Mesodermal cell (in vitro differentiated cells): ENCODE measurements at regions not wholly inside any gene's neighbourhood (a gene's known extent, or its start where the extent isn't known, plus 50 kb on each side); places are given as distances from the start of the nearest gene placed in this dataset.
"Not testable (repeated sequence)": the region's sequence is repeated elsewhere in the genome, so short reads cannot be mapped to it uniquely, and the experiment has no call there.

ENCODE experiments used
- H3K27ac ChIP-seq: 2 replicates; pipeline ENCODE4 v1.7.0; 2013; ENCODE audit warnings: mild to moderate bottlenecking, low read depth, low read length, moderate library complexity; ENCODE audit not compliant: severe bottlenecking
- H3K36me3 ChIP-seq: 2 replicates; pipeline ENCODE4 v1.7.1; 2013; ENCODE audit warnings: mild to moderate bottlenecking, low read length, moderate library complexity; ENCODE audit not compliant: control insufficient read depth, insufficient read depth
- H3K4me1 ChIP-seq: one replicate; pipeline ENCODE4 v1.7.1; 2013; ENCODE audit warnings: mild to moderate bottlenecking, low read length; ENCODE audit not compliant: insufficient read depth, control insufficient read depth, poor library complexity, severe bottlenecking
- H3K4me3 ChIP-seq: 2 replicates; pipeline ENCODE4 v1.7.0; 2013; ENCODE audit warnings: low read length, control low read depth, mild to moderate bottlenecking; ENCODE audit not compliant: insufficient read depth, poor library complexity, severe bottlenecking; ENCODE audit errors: extremely low read depth
- H3K9me3 ChIP-seq: 2 replicates; pipeline ENCODE4 v1.7.1; 2013; ENCODE audit warnings: mild to moderate bottlenecking, low read length, moderate library complexity; ENCODE audit not compliant: control insufficient read depth
- WGBS, 2 experiments: methylation state at CpG; one replicate each; pipeline ENCODE4 v1.1.5; 2013; ENCODE audit warnings: missing lambda C conversion rate in 2 of 2; ENCODE audit not compliant: insufficient coverage in 2 of 2; 5-methylcytosine and 5-hydroxymethylcytosine counted together

DNA sequence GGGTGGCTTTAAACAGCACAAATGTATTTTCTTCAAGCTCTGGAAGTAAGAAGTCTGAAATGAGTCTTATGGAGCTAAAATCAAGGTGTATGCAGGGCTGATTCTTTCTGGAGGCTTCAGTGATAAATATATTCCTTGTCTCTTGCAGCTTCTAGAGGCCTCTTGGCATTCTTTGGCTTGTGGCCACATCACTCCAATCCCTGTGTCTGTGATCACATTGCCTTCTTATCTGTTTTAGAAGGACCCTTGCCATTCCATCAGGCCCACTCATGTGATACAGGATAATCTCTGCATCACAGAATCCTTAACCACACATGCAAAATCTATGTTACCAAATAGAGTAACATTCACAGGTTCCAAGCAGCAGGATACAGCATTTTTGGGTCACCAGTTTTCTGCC is 917.8 kb upstream of the C9orf72 start:
- Histone ChIP-seq H3K9me3 (no peaks in the 10 kb centered on the region), H3K36me3 (no peaks in the 10 kb centered on the region), H3K27ac (no peak overlapping the region), H3K4me3 (no peak overlapping the region), H3K4me1 (no peaks in the 10 kb centered on the region)

DNA sequence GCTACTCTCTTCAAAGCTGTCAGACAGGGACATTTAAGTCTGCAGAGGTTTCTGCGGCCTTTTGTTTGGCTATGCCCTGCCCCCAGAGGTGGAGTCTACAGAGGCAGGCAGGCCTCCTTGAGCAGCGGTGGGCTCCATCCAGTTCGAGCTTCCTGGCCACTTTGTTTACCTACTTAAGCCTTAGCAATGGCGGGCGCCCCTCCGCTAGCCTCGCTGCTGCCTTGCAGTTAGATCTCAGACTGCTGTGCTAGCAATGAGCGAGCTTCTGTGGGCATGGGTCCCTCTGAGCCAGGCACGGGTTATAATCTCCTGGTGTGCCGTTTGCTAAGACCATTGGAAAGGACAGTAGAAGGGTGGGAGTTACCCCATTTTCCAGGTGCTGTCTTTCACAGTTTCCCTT is 924.9 kb upstream of the C9orf72 start:
- H3K4me3 ChIP-seq, H3K36me3 ChIP-seq, H3K4me1 ChIP-seq, H3K27ac ChIP-seq, H3K9me3 ChIP-seq: not testable (repeated sequence)
- WGBS, 2 experiments: 90 to 93% methylated on average over 9 to 10 of the region's 10 CpGs

DNA sequence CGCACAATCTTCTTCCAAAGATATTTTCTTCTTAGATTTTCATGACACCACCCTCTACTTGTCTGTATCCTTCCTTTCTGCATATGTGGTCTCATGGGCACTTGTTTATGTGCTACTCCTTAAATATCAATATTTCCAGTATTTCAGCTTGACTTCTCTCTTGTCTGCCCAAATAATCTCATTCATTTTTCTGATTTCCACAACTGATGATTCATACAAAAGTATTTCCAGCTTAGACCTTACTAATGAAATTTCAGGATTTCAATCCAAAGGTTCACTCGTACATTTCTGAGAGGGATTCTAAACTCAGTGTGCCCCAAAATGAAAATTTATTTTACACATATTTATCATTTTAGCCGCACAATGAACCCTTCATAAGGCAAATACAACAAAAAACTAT is 928.9 kb upstream of the C9orf72 start:
- 97% methylated on average over 2 of the region's 3 CpGs; no CpG with 5 or more reads in 1 of the 2 experiments for WGBS, 2 experiments
- no peaks in the 10 kb centered on the region for H3K9me3 ChIP-seq
- no peak overlapping the region for H3K4me3 ChIP-seq
- no peaks in the 10 kb centered on the region for H3K36me3 ChIP-seq
- H3K27ac ChIP-seq: no peak overlapping the region
- H3K4me1 ChIP-seq: no peaks in the 10 kb centered on the region

DNA sequence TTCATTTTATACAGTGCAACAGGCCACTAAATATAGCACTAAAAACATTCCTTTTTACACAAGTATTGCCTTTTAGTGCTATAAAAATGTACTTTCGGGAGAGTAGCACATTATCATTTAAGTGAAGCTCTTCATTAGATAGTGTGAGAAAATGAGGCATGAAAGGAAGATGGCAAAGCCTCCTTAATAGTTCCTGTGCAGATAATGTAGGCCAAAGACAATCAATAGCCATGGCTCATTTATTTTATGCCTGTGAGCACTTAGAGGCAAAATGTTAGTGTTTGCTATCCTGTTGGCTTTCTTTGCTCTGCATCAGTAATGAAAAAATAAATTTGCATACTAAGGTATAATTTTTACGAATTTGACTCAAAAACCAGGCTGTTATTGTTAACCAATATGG is 929.5 kb upstream of the C9orf72 start:
- H3K9me3 ChIP-seq: no peaks in the 10 kb centered on the region
- H3K4me3 ChIP-seq: no peak overlapping the region
- no peak overlapping the region for H3K27ac ChIP-seq
- WGBS, 2 experiments: 80% methylated on average over 1 of the region's 2 CpGs; no CpG with 5 or more reads in 1 of the 2 experiments
- no peaks in the 10 kb centered on the region for H3K36me3 ChIP-seq
- H3K4me1 ChIP-seq: no peaks in the 10 kb centered on the region

DNA sequence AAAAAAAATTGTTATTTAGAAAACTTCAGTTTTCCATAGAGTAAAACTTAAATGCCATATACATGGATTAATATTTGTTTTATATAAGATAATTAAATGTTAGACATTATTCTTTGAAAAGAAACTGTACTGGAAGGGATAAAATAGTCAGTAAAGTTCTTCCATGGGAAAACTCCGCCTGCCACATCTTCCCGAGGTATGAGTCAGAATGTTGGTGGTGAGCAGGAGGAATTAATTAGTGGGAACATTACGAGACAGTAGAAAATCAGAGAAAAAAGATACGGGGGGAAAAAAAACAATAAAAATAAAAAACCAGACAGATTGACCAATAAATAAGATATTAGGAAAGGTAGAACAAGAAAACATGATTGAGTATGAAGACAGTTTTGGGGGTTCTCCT is 930.3 kb upstream of the C9orf72 start:
- H3K27ac ChIP-seq: no peak overlapping the region
- 77 to 100% methylated on average over 2 of the region's 4 CpGs for WGBS, 2 experiments

DNA sequence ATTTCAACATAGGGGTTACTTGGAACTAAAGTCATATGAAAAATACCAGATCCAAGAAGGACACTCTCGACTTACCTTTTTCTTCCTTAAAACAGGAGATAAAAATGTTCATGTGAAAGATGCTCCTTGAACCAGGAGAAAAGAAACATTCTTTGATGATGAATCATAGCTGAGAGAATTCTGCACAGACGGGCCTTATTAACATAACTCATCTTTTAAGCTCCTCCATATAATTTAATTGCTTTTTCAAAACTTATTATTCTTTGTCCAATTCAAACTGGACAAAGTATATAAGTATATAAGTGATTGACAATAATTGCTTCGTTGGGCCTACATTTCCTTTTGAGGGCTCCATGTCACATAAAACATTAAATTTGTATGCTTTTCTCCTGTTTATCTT is 945.2 kb upstream of the C9orf72 start:
- Histone ChIP-seq H3K36me3 (no peaks in the 10 kb centered on the region), H3K4me3 (no peak overlapping the region)

More for the DNA sequence above, 930.3 kb upstream of the C9orf72 start:
- H3K4me1 ChIP-seq: no peaks in the 10 kb centered on the region
- H3K4me3 ChIP-seq: no peak overlapping the region
- H3K36me3 ChIP-seq: no peaks in the 10 kb centered on the region
- H3K9me3 ChIP-seq: no peaks in the 10 kb centered on the region

DNA sequence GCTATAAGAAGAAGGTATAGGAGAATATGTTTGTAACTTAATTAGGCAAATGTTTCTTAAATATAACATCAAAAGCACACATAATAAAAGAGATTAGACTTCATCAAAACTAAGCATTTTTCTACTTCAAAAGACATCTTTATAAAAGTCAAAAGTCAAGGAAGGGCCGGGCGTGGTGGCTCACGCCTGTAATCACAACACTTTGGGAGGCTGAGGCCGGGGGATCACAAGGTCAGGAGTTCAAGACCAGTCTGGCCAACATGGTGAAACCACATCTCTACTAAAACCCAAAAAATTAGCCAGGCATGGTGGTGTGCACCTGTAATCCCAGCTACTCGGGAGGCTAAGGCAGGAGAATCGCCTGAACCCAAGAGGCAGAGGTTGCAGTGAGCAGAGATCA is 951.0 kb upstream of the C9orf72 start:
- not testable (repeated sequence) for H3K36me3 ChIP-seq, H3K4me1 ChIP-seq, H3K9me3 ChIP-seq, H3K4me3 ChIP-seq, H3K27ac ChIP-seq
- WGBS, 2 experiments: 74 to 98% methylated on average over 3 to 6 of the region's 6 CpGs

More for the DNA sequence above, 945.2 kb upstream of the C9orf72 start:
- no peak overlapping the region for H3K27ac ChIP-seq
- no CpG with 5 or more reads among the region's 3 CpGs for WGBS, 2 experiments
- H3K9me3 ChIP-seq: no peaks in the 10 kb centered on the region
- H3K4me1 ChIP-seq: no peaks in the 10 kb centered on the region

DNA sequence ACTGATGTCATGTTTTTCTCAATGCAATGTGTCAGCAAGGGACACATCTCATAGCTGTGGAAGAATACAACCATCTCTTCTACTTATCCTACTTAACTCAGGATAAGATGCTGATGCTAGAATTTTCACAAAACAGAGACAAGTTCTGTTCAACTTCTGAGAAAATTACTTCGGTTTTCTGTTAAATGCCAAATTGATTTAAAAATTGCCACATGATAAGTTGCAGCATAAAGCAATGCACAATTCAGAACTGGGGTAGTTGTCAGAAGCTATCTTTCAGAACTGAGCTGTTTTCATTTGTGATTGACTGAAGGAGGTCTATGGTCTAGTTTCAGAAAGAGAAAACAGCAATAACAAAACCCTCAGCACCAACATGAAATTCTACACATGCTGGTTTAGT is 954.8 kb upstream of the C9orf72 start:
- Histone ChIP-seq H3K4me1 (no peaks in the 10 kb centered on the region), H3K9me3 (no peaks in the 10 kb centered on the region), H3K36me3 (no peaks in the 10 kb centered on the region), H3K4me3 (no peak overlapping the region), H3K27ac (no peak overlapping the region)
- 83% methylated on average over 1 of the region's 1 CpG; no CpG with 5 or more reads in 1 of the 2 experiments for WGBS, 2 experiments

DNA sequence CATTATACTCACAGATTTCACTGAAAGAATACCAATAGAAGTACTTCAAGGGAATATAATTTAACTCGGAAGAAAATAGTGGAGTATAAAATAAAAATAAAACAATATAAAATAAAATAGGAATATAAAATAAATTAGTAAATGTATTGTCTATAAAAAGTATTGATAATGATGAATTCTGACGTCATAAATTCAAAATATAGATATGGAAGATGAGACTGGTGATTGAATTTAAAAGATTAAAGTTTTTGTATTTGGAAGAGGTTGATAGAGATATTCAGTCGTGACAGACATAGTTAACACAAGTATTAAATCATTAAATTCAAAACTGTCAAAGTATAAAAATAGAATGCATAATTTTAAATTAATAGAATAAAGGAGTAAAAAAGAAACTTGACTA is 964.9 kb upstream of the C9orf72 start:
- 100% methylated on average over 1 of the region's 3 CpGs; no CpG with 5 or more reads in 1 of the 2 experiments for WGBS, 2 experiments
- H3K4me3 ChIP-seq: no peak overlapping the region
- no peaks in the 10 kb centered on the region for H3K36me3 ChIP-seq
- H3K9me3 ChIP-seq: no peaks in the 10 kb centered on the region
- no peak overlapping the region for H3K27ac ChIP-seq
- H3K4me1 ChIP-seq: no peaks in the 10 kb centered on the region

DNA sequence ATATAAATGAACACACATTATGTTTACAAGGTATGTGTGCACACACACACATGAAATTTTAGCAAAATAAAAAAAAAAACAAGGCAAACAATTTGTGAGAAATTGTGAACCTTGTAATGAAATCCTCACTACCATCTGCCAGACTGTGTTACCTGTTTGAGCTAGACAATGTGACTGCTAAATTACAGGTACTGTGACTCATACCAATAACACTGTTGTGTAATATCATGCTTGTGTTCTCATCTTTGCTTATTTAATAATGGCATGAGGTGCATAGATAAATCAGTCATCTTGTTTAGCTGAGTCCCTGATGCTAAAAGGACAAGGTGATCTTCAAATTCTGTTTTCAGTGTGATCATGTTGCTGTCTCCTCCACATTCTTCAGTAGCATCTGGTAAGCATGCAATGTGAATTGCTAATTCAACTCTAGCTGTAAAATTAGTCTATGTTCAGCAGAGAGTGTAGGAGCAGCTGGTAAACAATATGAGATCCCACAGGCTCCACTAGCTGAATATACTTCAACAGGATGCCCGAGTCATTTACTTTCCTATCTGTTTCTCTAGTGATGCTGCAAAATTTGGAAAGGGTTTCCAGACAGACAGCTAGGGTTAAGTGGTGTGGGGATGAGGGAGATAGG is 966.3 kb upstream of the C9orf72 start:
- Histone ChIP-seq H3K36me3 (no peaks in the 10 kb centered on the region), H3K27ac (no peak overlapping the region), H3K4me1 (no peaks in the 10 kb centered on the region), H3K4me3 (no peak overlapping the region), H3K9me3 (no peaks in the 10 kb centered on the region)
- WGBS, 2 experiments: no CpG with 5 or more reads among the region's 1 CpG

DNA sequence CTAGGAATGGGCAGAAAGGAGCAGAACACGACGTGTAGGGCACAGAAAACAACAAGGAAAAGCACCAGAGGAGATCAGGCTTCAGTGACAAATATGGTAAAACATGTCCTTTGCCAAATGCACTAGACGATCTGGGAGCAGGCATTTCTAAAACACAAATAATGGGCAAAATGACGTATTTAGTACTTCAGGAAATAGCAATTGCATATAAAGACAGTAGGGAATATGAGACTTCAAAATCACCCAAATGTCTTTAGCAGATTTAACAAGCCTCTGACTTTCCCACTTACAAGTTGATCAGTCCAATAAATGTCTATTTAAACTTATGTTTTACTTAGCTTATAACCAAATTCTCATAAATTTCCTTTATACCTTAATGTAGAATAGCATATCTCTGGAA is 969.6 kb upstream of the C9orf72 start:
- no peaks in the 10 kb centered on the region for H3K36me3 ChIP-seq
- no peak overlapping the region for H3K27ac ChIP-seq
- 86 to 97% methylated on average over 2 to 4 of the region's 4 CpGs for WGBS, 2 experiments
- no peaks in the 10 kb centered on the region for H3K9me3 ChIP-seq
- no peaks in the 10 kb centered on the region for H3K4me1 ChIP-seq
- no peak overlapping the region for H3K4me3 ChIP-seq
